ENCODE measurements at regions not wholly inside any gene's neighbourhood (a gene's known extent, or its start where the extent isn't known, plus 50 kb on each side); places are given as distances from the start of the nearest gene placed in this dataset.

DNA sequence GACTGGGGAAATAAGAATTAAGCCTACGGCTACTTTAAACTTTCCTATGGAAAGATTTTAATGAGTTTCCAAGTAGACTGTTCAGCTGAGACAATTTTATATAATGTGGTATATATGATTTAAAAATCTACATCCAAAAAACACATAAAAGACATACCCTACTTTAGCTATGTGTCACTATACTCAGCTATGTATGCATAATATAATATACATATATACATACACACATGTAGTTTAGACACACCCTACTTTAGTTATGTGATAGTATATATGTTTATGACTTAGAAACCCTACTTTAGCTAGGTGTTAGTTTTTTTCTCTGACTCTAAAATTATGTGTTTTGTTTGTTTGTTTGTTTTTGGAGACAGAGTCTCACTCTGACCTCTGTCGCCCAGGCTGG is 100.5 kb upstream of the DAB2 start:
- DNase-seq: no peak

DNA sequence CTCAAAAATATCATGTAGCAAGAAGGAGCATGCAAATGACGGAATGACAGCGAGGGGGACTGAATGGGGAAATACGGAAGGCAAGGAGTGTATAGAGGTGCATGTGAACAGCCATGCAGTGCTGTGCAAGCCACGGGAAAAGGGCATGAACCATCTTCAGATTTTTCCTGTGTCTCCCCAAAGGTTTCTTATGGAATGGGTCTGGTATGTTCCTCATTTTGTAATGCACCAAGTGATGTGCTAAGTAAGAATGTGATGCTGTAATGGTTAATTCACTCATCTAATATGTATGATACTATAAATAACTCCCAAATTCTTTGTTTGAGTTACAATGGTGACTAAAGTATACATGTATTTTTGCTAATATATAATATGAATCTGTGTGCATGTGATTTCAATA is 99.0 kb upstream of the DAB2 start:
- no peak for DNase-seq

DNA sequence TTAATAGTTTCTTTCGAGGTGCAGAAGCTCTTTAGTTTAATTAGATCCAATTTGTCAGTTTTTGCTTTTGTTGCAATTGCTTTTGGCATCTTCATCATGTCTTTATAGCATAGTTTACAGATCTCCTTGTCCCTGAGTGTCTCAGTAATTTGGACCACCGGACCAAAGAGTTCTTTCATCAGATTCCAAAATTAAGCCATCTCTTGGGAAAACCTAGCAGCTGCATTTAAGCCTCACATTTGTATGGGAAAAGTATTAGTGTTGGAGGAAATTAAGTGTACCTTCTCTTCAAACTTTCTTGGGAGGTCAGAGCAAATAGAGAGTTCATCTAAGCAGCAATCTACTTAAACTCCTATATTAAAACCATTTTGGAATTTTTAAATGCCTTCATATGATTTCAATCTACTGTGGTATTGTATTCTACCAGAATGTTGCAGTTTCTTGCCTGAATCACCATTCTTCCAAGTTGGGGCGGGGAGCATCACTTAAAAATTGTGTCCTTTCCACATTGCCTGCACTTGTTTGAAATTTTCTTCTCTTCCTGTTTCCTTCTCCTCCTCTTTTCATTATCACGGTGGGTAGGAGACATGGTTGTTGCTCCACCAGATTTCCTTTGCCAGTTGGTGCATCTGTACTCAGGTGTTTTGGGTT is 97.3 kb upstream of the DAB2 start:
- no peak for DNase-seq

DNA sequence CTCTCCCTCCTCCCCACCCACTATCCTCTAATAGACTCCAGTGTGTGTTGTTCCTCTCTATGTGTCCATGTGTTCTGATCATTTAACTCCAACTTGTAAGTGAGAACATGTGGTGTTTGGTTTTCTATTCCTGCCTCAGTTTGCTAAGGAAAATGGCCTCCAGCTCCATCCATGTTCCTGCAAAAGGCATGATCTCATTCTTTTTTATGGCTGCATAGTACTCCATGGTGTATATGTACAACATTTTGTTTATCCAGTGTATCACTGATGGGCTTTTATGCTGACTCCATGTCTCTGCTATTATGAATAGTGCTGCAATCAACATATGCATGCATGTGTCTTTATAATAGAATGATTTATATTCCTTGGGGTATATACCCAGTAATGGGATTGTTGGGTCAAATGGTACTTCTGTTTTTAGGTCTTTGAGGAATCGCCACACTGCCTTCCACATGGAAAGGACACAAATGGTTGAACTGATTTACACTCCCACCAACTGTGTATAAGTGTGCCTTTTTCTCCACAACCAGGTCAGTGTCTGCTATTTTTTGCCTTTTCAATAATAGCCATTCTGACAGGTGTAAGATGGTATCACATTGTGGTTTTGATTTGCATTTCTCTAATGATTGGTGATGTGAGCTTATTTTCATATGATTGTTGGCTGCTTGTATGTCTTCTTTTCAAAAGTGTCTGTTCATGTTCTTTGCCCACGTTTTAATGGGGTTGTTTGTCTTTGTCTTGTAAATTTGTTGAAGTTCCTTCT is 96.5 kb upstream of the DAB2 start:
- DNase-seq: no peak

DNA sequence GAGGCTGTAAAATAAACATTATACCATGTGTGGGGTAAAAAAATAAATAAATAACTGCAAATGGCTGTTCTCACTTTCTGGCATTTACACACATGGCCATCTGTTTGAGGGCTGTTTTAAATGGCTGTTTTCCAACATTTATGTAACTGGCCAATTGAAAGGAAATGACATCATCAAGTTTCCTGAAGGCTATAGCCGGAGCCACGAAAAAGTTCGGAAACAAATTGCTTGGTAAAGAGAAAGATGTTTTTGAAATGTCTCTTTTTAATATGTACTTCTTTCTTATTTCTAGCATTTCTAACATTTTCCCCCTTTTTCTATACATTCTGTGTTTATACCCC is 95.4 kb upstream of the DAB2 start:
- DNase-seq: no peak

DNA sequence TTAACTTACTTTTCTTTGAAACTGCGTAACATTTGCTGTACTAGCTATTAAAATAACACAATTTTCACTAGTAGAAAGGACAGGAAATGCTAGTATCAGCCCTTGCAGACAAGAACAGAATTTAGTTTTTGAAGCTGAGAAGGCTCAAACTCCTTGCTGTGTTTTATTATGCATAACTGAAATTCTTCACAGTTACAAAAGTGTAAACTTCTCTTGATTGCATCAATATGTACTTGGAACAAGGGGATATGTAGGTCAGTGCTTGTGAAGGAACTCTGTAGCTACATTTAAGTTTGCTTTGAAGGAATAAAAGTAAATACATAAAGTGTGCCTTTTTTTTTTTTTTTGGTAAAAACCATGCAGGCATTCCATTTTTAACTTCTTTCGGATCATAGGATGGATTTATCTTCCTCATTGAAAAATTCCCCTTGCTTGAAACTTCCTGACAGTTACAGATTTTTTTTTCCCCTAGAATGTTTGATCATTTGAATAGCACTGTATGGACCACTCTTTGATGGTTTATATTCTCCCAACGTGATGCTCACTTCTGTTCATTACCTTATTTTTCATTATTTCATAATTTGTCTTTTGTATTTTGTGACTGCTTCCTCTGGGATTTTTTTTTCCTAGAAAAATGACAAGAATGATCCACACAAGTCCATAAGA is 94.9 kb upstream of the DAB2 start:
- no peak for DNase-seq

DNA sequence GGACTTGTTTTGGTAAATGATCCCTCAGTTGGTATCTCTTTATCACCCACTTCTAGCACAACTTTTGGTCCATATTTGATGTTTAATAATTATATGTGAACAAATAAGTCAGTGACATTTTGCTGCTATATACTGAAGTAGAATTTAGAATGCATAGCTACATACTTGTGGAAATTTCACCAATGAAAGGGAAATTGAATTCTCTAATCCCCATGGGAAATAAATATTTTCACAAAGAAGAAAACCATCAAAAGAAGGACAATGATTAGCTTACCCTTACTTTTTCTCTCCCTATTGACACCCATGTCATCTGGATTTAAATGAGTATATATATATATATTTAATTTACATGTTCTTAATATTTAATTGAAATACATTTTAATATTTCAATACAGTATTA is 94.3 kb upstream of the DAB2 start:
- no peak for DNase-seq

DNA sequence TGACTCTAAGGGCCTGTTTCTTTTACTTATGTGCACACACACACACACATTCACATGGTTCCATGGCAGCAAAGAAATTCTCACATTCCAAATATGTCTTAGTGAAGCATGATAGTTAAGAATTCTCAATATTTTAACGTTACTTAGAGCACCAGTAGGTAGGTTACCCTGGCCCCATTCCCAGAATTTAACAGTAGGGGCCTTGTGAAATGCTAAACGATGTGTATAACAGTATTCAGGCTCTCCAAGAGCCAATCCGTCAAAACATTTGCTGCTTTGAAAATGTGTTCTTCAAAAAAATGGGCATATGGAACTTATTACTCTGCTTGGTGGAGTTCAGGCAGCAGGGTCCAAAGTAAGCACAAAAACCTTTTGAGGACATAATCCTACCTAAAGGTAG is 93.7 kb upstream of the DAB2 start:
- no peak for DNase-seq

DNA sequence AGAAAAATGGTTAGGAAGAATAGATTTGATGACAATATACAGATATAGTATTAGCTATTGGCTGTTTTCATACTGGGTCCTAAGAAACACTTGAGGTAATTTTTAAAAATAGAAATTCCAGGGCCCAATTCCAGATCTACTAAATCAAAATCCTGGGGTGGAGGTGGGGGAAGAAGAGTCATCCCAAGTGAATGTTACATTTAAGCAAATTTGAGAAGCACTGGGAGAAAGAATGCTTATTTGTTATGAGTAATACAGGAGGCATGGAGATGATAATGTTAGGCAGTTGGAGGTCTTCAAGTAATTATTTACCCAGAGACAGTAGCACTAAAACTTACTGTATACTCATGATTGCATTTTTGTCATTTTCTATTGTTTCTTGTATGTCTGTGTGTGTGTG is 93.0 kb upstream of the DAB2 start:
- DNase-seq: no peak

DNA sequence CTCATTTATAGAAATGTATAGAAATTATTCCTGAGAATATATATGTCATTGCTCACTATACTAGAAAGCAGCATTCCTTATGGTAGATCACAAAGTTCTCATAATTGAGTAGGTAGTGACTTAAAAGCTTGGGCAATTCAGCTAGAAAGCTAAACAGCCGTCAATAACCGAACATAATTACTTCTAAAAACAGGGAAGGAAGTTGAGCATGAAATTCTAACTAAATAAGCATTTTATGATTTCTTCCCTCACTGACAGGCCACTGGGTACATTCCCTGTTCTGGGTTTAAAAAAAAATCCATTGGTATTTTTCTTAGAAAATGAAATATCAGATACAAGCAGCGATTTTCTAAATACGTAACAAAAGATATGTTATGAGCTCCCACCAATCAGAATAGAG is 91.1 kb upstream of the DAB2 start:
- no peak for DNase-seq

DNA sequence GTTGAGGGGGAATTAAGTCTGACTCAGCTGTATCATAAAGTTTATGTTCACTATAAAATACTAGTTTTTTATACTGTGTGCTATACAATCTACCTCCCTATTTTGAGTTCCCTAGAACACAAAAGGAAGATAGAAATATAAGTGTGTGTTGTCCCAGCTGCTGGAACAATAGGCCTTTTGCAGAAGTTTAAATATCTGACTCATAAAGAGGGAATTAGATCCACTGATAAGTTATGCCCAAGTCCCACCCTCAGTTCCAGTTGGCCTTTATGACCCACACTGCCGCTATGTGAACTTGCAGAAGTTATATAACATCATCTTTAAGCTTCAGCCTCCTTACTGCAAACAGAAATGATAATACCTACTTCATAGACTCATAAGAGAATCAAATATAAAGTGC is 88.5 kb upstream of the DAB2 start:
- no peak for DNase-seq

DNA sequence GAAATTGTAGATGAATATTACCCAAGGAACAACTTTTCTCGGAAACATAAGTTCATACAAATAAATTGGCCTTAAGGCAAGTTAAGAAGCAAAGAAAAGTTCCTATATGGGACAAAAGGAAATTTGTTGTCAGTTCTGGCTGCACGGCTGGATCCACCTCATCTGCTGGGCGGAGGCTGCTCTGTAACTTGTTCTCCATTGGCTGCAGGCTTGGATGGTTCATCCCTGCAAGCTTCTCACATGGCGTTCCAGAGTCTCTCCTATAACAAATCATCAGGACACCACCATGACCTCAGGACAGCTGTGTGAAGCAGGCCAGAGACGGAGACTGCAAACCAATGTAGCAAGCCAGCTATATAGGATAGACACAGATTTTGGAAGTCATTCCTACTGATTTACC is 81.4 kb upstream of the DAB2 start:
- no peak for DNase-seq

DNA sequence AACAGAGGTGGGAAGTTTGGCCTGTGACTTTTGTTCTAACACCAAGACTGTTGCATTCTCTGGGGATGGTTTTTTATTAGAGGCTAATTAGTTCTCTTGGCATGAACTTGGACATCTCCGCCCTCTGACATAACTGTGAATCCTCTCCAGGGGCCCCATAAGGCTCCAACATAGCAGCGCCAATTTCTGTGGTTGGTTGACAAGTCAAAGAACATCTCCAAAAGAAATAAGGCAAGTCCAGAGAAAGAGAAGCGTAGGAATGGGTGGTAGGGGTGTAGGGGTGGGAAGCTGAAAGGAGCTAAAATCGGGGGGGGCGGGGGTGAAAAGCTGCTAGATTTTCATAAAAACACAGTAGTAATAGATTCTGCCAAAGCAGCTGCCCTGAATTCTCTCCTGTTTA is 81.0 kb upstream of the DAB2 start:
- DNase-seq: no peak

DNA sequence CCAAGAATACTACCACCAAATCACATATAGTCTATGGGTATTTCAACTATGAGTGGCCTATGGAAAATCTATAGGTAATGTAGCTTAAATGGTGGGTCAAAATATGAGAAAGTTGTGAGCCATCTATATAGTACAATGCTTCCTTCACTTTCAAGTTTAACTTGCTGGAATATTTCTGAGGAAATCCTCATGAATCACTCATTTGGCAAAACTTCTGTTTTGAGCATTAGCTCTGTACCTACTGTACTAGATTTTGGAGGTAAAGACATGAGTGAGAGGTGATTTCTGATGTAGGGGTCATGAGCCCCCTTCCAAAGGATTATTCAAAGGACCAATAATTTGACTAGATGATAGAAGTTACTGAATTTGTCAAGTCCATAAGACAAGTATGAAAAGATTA is 80.6 kb upstream of the DAB2 start:
- DNase-seq: no peak

DNA sequence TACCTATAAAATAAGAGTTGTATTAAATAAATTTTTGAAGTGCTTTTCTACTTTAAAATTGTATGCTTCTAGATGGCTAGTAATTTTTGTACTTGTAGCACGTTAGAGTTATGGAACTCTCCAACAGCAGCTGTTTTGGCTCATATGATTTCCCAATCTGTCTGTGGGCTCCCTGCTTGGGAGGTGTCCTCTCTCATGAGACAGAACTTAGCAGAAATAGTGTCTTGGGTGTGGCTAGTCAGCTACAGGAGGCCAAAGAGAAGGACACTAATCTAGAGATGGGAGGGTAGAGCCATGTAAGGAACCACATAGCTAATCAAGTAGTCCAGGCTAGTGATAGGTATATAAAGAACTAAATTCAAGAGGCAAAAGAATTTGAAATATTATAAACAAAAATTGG is 78.4 kb upstream of the DAB2 start:
- no peak for DNase-seq

DNA sequence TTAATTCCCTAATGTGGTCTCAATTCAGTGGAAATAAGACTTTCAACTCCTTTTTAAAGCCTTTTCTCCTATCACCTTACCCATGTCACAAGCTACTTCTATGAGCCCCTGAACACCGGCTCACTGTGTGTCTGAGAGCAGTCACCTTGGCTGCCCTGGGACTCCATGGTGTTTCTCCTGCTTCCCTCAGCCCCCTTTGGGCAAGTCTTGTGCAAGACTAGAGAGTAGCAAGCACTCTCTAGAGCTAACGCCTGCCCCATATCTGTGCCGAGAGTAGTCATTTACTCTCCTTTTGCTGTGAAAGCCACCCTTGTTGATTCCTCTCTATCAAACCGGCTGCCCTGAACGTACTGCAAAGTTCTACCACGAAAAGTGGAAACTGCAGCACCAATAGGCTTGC is 77.9 kb upstream of the DAB2 start:
- no peak for DNase-seq

DNA sequence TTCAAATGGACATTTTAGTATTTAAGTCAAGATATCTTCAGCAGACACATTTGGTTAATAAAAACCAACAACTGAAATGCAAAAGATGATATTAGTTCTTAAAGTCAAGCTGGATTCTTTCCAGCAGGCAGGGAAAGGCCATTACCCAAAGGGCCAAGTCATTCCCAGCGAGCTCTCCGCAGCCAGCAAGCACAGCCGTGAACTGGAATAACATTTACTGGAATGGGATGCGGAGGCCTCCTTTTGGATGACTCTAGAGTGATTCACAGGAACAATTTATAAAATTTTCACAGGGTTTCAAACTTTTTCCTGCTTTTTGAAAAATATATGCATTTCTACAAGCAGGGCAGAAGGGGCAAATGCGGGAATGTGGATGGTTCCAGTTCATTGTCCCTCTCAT is 76.6 kb upstream of the DAB2 start:
- DNase-seq: no peak

DNA sequence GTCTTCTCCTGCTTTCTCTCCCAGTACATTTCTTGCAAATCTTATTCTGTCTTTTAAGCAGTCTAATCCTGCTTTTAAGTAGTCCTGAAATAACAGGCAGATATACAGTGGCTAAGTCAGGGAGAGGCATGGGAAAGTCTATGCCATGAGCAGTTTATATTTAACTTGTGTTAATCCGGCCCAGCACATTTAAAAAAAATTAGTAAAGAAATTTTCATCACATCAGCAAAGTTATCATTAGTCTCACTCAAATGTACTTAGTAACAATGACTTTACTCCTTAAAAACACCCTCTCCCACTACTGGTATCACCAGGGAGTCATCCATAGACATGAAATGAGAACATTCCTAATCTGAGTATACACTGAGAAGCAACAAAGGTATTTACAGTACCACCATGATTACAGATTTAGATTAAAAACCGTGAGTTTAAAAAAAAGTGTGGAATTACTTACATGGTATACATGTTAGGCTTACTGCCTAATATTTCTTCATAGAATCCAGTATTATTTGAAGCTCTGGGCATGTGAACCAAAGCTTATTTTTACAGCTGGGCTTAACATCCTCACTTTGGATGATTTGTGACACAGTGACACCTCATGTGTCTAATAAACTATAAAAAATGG is 75.9 kb upstream of the DAB2 start:
- no peak for DNase-seq

DNA sequence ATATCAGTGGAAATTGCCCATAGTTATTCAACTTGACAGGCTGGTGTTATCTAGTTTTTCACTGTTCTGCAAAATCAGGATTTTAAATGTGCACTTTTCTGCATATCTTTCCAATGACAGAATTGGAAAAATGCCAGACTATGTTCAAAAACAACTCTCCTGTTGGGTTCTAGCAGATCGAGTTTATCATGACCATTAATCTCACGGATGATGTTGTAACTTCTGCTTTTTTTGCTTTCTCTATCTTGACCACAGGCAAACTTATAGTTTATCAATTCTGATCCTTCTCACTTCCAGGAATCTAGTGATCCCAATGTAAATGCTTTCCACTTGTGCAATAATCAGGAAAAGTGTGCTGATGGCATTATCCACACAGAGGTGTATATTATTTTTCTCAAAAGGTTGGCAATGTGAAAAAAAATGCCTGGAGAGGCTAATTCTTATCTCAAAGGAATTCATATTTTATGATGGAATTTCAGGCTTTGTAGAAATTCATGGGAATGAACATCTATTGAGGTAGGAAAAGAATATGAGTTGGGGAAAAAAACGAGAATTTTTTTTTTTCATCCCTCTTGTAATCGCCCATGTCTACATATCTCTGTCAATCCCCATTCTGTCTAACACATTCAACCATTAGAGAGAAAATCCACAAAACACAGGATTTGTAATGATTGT is 73.6 kb upstream of the DAB2 start:
- DNase-seq: no peak

DNA sequence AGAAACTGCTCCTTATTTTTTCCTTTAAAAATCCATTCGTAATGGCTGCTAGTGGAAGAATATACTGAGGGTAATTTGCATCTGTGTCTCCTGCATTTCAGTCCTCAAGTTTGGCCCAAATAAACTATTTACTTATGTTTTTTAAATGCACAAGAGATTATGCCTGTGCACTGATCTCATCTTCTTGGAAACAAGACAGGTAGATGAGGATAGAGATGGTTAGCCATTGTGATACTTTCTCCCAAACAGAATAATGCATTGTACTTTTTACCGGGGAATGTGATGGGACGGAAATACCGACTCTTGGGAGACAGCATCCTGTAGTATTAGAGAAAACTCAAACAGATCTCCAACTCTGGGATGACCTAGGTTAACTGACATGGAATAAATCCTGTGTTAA is 72.5 kb upstream of the DAB2 start:
- no peak for DNase-seq

DNA sequence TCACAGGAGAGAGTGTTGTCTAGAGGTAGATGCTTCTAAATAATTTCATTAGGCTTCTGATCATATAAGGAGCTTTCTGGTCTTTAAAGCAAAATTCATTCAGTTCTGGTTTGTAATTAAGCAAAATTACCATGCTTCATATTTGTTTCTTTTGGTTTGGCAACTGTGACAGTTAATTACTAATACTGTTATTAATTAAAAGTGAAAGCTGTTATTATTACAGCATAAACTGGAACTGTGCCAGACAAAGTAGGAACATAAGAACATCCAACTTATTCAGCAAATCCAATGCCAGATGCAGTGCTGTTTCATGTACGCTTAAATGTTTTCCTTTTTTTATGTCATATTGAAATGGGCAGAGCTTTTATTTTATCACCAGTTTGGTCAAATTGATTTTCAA is 70.4 kb upstream of the DAB2 start:
- DNase-seq: no peak

DNA sequence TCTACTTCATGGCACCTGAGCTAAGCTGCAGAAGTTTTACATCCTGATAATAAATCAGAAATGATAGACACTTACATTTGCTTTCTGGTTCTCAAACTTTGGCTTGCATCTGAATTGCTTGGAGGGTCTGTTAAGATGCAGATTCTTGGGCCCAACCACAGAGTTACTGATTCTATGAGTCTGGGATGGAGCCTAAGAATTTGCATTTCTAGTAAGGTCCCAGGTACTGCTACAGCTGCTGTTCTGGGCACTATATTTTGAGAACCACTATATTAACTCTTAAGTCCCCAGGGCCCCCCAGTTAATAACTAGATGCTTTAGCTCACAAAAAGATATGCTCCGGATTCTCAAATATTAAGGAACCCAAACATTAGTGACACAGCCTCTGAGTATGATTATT is 69.8 kb upstream of the DAB2 start:
- no peak for DNase-seq

DNA sequence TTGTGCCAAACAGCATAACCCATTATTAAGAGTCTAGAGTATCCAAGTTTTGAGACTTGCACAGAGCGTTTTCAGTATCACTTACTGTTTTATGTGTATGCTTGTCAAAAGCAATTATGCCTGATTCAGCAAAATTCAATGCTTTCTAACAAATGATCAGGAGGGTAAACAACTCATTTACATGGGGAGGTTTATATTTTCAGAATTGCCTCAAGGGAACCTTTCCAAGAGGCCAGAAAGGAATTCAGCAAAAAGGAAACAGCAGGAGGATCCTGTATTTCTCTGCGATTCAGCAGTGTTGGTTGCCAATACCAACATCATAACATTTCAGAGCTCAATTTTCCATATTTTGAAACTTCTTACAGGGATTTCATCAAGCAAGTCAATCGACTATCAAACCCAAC is 69.3 kb upstream of the DAB2 start:
- DNase-seq: no peak

DNA sequence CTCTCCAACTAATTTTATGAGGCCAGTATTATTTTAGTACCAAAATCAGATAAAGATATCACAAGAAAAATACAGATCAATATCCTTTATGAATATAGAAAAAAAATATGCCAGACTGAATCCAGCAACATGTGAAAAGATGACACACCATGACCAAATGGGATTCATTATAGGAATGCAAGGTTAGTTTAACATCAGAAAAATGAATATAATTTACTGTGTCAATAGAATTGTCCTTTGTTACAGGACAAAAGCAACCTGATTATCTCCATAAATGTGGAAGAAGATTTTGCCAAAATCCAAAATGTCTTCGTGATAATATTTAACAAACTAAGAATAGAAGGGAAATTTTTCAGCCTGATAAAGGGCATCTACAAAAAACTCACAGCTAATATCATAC is 66.4 kb upstream of the DAB2 start:
- DNase-seq: no peak
